CD14-positive monocyte (primary cell): ENCODE measurements at regions not wholly inside any gene's neighbourhood (a gene's known extent, or its start where the extent isn't known, plus 50 kb on each side); places are given as distances from the start of the nearest gene placed in this dataset.

Experiments
- DNase-seq, 3 donors: peaks; one replicate each; pipeline ENCODE4 v3.0.0-alpha.2; 2011 to 2022
- H2AFZ ChIP-seq: 2 replicates; pipeline ENCODE4 v1.6.0; 2012; ENCODE audit warnings: mild to moderate bottlenecking, low read depth, low read length, inconsistent platforms; ENCODE audit not compliant: insufficient read depth, poor library complexity, severe bottlenecking
- H3K27ac ChIP-seq, 2 donors: 1 replicate in 1 of 2; 2 replicates in 1 of 2; pipeline ENCODE4 v1.5.1; 2012 to 2013; ENCODE audit warnings: low read length in 2 of 2, control low read depth in 1 of 2, inconsistent platforms in 1 of 2, low read depth in 1 of 2, mild to moderate bottlenecking in 1 of 2
- H3K27me3 ChIP-seq, 2 donors: one replicate each; pipeline versions ENCODE4 v1.6.0 to v1.6.1; 2011 to 2013; ENCODE audit warnings: low read length in 2 of 2; ENCODE audit not compliant: control insufficient read depth in 2 of 2, insufficient read depth in 2 of 2
- H3K36me3 ChIP-seq, 2 donors: replicated peaks in 1 of 2; 1 replicate in 1 of 2; 2 replicates in 1 of 2; pipeline versions ENCODE4 v1.5.1 to v1.6.1; 2012 to 2013; ENCODE audit warnings: low read length in 2 of 2, control low read depth in 1 of 2, inconsistent platforms in 1 of 2, mild to moderate bottlenecking in 1 of 2; ENCODE audit not compliant: insufficient read depth in 2 of 2, control insufficient read depth in 1 of 2
- H3K4me1 ChIP-seq, 2 donors: 1 replicate in 1 of 2; 2 replicates in 1 of 2; pipeline versions ENCODE4 v1.5.1 to v1.6.1; 2012 to 2013; ENCODE audit warnings: low read length in 2 of 2, control low read depth in 1 of 2, inconsistent platforms in 1 of 2, mild to moderate bottlenecking in 1 of 2, moderate library complexity in 1 of 2; ENCODE audit not compliant: insufficient read depth in 2 of 2, control insufficient read depth in 1 of 2
- H3K4me2 ChIP-seq: replicated peaks from 2 replicates; pipeline ENCODE3; 2012; ENCODE audit warnings: low read length, moderate library complexity, mild to moderate bottlenecking; ENCODE audit not compliant: poor library complexity, severe bottlenecking; ENCODE audit errors: extremely low read depth
- H3K4me3 ChIP-seq, 3 experiments: fragments of 200-600 bp in 1 of 3; sonication (generic) in 1 of 3; replicated peaks in 1 of 3; 1 replicate in 2 of 3; 2 replicates in 1 of 3; pipeline ENCODE4 v1.5.1; 2011 to 2013; ENCODE audit warnings: low read length in 3 of 3, mild to moderate bottlenecking in 3 of 3, control low read depth in 2 of 3, low read depth in 2 of 3, inconsistent platforms in 1 of 3, moderate library complexity in 1 of 3
- H3K79me2 ChIP-seq: 2 replicates; pipeline ENCODE4 v1.6.0; 2012; ENCODE audit warnings: mild to moderate bottlenecking, control low read depth, inconsistent platforms, low read length, moderate library complexity; ENCODE audit not compliant: insufficient read depth
- H3K9ac ChIP-seq: 2 replicates; pipeline ENCODE4 v1.6.0; 2017; ENCODE audit warnings: low read length, mild to moderate bottlenecking; ENCODE audit not compliant: insufficient read depth, poor library complexity, severe bottlenecking
- H3K9me3 ChIP-seq, 2 donors: replicated peaks in 1 of 2; 1 replicate in 1 of 2; 2 replicates in 1 of 2; pipeline versions ENCODE4 v1.5.1 to v1.6.1; 2012 to 2013; ENCODE audit warnings: low read length in 2 of 2, control low read depth in 1 of 2; ENCODE audit not compliant: control insufficient read depth in 1 of 2, insufficient read depth in 1 of 2
- H4K20me1 ChIP-seq: 2 replicates; pipeline ENCODE4 v1.6.0; 2012; ENCODE audit warnings: mild to moderate bottlenecking, low read length, control low read depth, moderate library complexity; ENCODE audit not compliant: insufficient read depth
- H3K27ac Mint-ChIP-seq, 7 donors: one replicate each; pipeline ENCODE4 v1.8.0; 2020; ENCODE audit warnings: mild to moderate bottlenecking in 7 of 7, mixed read lengths in 7 of 7, moderate library complexity in 6 of 7, inconsistent platforms in 2 of 7
- H3K27me3 Mint-ChIP-seq, 3 donors: one replicate each; pipeline ENCODE4 v1.8.0; 2021 to 2022; ENCODE audit warnings: low read depth in 3 of 3, mild to moderate bottlenecking in 3 of 3, mixed read lengths in 3 of 3, moderate library complexity in 3 of 3, inconsistent platforms in 1 of 3
- H3K36me3 Mint-ChIP-seq, 2 donors: one replicate each; pipeline ENCODE4 v1.8.0; 2020; ENCODE audit warnings: mixed read lengths in 2 of 2, inconsistent platforms in 1 of 2, mild to moderate bottlenecking in 1 of 2
- H3K4me1 Mint-ChIP-seq: one replicate; pipeline ENCODE4 v1.8.0; 2020; ENCODE audit warnings: mild to moderate bottlenecking, mixed read lengths
- H3K4me3 Mint-ChIP-seq, 2 donors: one replicate each; pipeline ENCODE4 v1.8.0; 2020; ENCODE audit warnings: mild to moderate bottlenecking in 2 of 2, mixed read lengths in 2 of 2, moderate library complexity in 1 of 2
- H3K9me3 Mint-ChIP-seq, 7 donors: one replicate each; pipeline ENCODE4 v1.8.0; 2020 to 2022; ENCODE audit warnings: mixed read lengths in 7 of 7, mild to moderate bottlenecking in 6 of 7, moderate library complexity in 6 of 7, inconsistent platforms in 2 of 7
- WGBS: methylation state at CpG from one replicate; pipeline ENCODE4 v1.1.5; 2013; ENCODE audit warnings: missing lambda C conversion rate; ENCODE audit not compliant: insufficient coverage; 5-methylcytosine and 5-hydroxymethylcytosine counted together
- intact Hi-C, 2 donors: fragments of 100-400 bp; cut with micrococcal nuclease; formaldehyde crosslinking; loops; one replicate each; pipeline versions ENCODE4 v1.15.0 to v1.15.1; 2023
- TF ChIP-seq, protein P1 (sequence below): fragments of 200-600 bp; IDR thresholded peaks from one replicate; pipeline ENCODE4 v1.8.0; 2022; ENCODE audit warnings: antibody characterized with exemption, mild to moderate bottlenecking

GRCh38 chr11:28619846-28620540 lies 511.8 kb downstream of the METTL15 start:
- Histone ChIP-seq H3K9ac (no peak overlapping the region), H2AFZ (no peak overlapping the region), H4K20me1 (no peaks in the 10 kb centered on the region), H3K9me3 (no peaks in the 10 kb centered on the region), H3K4me3 (no peak overlapping the region), H3K36me3 (no peaks in the 10 kb centered on the region), H3K79me2 (no peaks in the 10 kb centered on the region), H3K4me1 (no peaks in the 10 kb centered on the region), H3K27me3 (no peaks in the 10 kb centered on the region), H3K4me2 (no peak overlapping the region), H3K27ac (no peak overlapping the region)
- Mint-ChIP-seq H3K4me1 (no peaks in the 10 kb centered on the region), H3K36me3 (no peaks in the 10 kb centered on the region), H3K27ac (no peak overlapping the region), H3K9me3 (peaks cover 2 to 8% (median 5%) of the 10 kb centered on the region in 7 donors), H3K4me3 (no peak overlapping the region), H3K27me3 (no peaks in the 10 kb centered on the region)
- intact Hi-C loops = no loop called here
- DNase-seq = no peak
- WGBS = 75% methylated on average over 2 of the region's 5 CpGs
- TF ChIP-seq, protein P1, sequence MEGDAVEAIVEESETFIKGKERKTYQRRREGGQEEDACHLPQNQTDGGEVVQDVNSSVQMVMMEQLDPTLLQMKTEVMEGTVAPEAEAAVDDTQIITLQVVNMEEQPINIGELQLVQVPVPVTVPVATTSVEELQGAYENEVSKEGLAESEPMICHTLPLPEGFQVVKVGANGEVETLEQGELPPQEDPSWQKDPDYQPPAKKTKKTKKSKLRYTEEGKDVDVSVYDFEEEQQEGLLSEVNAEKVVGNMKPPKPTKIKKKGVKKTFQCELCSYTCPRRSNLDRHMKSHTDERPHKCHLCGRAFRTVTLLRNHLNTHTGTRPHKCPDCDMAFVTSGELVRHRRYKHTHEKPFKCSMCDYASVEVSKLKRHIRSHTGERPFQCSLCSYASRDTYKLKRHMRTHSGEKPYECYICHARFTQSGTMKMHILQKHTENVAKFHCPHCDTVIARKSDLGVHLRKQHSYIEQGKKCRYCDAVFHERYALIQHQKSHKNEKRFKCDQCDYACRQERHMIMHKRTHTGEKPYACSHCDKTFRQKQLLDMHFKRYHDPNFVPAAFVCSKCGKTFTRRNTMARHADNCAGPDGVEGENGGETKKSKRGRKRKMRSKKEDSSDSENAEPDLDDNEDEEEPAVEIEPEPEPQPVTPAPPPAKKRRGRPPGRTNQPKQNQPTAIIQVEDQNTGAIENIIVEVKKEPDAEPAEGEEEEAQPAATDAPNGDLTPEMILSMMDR = no peak

DNA sequence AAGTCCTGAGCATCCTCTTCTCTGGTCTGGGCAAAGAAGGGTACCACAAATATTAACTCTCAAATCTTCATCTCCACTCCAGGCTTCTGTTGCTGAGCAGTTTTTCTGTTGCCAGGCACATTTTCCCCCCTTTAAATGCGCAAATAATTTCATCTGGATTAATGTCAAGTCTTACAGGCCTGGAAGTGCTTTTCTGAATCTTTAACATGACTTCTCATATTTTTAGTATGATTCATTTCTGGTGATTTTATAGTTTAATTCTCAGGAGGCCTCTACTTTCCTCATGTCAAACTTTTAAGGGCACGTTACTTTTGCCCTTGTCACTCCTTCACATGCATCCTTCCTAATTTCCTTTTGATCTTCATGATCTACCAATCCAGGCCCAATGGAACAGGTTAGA lies 510.2 kb downstream of the METTL15 start:
- Histone ChIP-seq H2AFZ (no peak overlapping the region), H3K36me3 (no peaks in the 10 kb centered on the region), H3K4me2 (no peak overlapping the region), H3K27ac (no peak overlapping the region), H3K9me3 (no peaks in the 10 kb centered on the region), H3K4me1 (no peaks in the 10 kb centered on the region), H3K79me2 (no peaks in the 10 kb centered on the region), H3K4me3 (no peak overlapping the region), H3K27me3 (no peaks in the 10 kb centered on the region), H4K20me1 (no peaks in the 10 kb centered on the region), H3K9ac (no peak overlapping the region)
- Mint-ChIP-seq H3K36me3 (no peaks in the 10 kb centered on the region), H3K4me3 (no peak overlapping the region), H3K27ac (no peak overlapping the region), H3K9me3 (peaks cover 2 to 11% (median 4%) of the 10 kb centered on the region in 7 donors), H3K4me1 (no peaks in the 10 kb centered on the region), H3K27me3 (no peaks in the 10 kb centered on the region)
- DNase-seq = no peak
- intact Hi-C loops = no loop called here
- WGBS = no CpG with 5 or more reads among the region's 2 CpGs
- TF ChIP-seq, protein P1 = no peak
